Activated CD8-positive, alpha-beta memory T cell treated with anti-CD3 and anti-CD28 coated beads for 24 hours (primary cell): ENCODE measurements at regions not wholly inside any gene's neighbourhood (a gene's known extent, or its start where the extent isn't known, plus 50 kb on each side); places are given as distances from the start of the nearest gene placed in this dataset.
"Not testable (repeated sequence)": the region's sequence is repeated elsewhere in the genome, so short reads cannot be mapped to it uniquely, and the experiment has no call there.

Experiments used
- DNase-seq: peaks from one replicate; pipeline ENCODE4 v3.0.0-alpha.2; 2020

DNA sequence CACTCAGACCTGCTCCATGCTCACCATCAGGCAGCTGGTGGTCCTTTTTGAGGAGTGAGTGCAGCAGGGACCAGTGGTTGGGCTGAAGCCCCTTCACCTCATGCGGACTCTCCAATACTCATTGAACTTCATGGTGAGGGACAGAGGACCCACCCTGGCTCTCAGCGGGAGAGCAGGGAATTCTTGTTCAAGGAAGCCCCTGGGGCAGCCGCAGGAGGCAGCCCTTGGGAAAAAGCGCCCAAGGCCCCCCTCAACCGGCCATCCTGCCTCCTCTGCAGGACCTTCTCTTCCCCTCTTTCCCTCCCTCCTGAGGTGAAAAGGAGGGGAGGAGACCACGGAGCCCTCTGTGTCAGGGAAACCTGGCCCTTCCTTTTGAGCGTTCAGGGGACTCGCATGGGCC lies 4510.9 kb upstream of the OR11H1 start:
- not testable (repeated sequence) for DNase-seq

DNA sequence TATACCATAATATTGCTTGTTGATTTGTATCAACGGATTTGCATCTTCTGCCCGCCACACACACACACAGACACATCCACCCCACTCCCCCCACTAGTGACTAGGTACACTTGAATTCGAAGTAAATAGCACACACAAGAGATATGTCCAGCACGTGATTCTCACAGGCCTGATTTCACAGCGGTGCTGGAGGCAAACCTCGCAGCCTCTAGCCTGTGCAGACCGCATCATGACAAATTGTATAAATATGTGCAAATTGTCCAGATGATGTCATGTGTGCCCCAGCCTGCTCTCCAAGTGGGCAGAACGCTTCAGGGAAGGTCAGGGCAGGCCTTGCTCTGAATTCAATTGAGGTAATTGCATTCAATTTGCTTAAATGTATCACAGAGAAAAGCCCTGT lies 4507.5 kb upstream of the OR11H1 start:
- not testable (repeated sequence) for DNase-seq

DNA sequence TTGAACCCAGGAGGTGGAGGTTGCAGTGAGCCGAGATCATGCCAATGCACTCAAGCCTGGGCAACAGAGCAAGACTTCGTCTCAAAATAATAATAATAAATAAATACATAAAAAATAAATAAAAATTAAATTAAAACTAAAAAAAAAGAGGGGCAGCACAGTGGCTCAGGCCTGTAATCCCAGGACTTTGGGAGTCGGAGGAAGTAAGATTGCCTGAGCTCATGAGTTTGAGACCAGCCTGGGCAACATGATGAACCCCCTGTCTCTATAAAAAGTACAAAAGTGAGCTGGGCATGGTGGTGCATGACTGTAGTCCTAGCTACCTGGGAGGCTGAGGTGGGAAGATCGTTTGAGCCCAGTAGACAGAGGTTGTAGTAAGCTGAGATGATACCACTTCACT lies 4501.5 kb upstream of the OR11H1 start:
- not testable (repeated sequence) for DNase-seq

DNA sequence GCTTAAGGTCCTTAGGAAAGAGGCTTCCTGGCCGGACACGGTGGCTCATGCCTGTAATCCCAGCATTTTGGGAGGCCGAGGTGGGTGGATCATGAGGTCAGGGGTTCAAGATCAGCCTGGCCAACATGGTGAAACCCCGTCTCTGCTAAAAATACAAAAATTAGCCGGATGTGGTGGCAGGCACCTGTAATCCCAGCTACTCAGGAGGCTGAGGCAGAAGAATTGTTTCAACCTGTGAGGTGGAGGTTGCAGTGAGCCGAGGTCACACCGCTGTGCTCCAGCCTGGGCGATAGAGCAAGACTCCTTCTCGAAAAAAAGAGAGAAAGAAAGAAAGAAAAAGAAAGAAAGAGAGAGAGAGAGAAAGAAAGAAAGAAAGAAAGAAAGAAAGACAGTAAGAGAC lies 4500.9 kb upstream of the OR11H1 start:
- not testable (repeated sequence) for DNase-seq

DNA sequence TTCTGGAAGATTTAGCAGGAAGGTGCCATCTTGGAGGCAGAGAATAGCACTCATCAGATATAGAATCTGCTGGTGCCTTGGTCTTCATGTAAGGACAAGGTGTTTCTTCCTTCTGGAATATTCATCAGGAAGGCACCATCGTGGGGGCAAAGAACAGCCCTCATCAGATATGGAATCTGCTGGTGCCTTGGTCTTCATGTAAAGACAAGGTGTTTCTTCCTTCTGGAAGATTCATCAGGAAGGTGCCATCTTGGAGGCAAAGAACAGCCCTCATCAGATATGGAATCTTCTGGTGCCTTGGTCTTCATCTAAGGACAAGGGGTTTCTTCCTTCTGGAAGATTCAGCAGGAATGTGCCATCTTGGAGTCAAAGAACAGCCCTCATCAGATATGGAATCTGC lies 4500.5 kb upstream of the OR11H1 start:
- DNase-seq, result not testable (repeated sequence)

DNA sequence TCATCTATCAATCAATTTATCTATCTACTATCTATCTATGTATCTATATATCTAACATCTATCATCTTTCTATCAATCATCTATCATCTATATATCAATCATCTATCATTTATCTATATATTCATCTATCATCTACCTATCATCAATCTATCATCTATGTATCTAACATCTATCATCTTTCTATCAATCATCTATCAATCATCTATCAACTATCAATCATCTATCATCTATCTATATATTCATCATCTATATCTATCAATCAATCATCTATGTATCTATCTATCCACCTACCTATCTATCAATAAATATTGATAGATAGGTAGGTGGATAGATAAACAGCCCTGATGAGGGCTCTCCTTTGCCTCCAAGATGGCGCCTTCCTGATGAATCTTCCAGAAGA lies 4499.8 kb upstream of the OR11H1 start:
- DNase-seq, result not testable (repeated sequence)

DNA sequence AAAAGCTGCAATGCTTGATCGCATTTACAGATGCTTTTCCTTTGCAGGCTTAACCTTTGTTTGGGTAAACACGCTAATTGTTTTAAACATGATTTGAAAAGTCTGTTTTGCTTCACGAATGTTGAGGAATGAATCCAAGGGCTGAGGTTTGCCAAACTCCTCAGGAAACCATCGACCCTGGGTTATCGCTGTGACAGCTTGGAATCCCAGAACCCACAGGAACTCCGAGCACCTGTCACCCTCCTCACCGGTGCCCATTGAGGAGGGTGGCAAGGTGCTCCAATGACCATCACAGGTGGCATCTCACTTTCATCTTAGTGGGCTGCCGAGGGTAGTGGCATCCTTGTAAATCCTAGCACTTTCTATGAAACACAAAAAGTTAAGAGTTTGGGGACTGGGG lies 4498.5 kb upstream of the OR11H1 start:
- DNase-seq, result peak; percentile 57

DNA sequence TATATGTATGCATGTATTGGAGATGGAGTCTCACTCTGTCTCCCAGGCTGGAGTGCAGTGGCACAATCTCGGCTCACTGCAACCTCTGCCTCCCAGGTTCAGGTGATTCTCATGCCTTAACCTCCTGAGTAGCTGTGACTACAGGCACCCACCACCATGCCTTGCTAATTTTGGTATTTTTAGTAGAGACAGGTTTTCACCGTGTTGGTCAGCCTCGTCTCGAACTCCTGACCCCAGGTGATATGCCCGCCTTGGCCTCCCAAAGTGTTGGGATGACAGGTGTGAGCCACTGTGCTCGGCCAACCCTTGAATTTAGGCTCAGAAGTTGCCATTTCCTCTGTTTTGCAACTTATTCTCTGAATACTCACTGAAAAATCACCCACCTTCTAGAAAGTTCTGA lies 4498.0 kb upstream of the OR11H1 start:
- peak; percentile 59 for DNase-seq

DNA sequence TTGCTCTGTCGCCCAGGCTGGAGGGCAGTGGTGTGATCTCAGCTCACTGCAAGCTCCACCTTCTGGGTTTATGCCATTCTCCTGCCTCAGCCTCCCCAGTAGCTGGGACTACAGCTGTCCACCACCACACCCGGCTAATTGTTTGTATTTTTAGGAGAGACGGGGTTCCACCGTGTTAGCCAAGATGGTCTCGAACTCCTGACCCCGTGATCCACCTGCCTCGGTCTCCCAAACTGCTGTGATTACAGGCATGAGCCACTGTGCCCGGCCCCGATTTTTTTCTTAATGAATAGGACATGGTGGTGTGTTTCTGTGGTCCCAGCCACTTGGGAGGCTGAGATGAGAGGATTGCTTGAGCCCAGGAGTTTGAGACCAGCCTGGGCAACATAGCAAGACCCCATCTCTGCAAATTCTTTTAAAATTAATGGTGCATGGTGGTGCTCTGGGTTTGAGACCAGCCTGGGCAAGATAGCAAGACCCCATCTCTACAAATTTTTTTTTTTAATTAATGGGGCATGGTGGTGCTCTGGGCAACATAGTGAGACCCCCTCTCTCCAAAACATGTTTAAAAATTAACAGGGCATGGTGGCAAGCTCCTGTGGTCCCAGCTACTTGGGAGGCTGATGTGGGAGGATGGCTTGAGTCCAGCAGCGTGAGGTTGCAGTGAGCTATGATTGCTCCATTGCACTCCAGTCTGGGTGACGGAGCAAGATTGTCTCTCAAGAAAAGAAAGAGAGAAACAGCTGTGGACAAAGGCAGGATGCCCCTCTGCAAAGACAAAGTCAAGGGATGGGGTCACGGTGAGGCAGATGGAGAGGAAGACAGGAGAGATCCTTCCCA lies 4497.2 kb upstream of the OR11H1 start:
- DNase-seq, result not testable (repeated sequence)

DNA sequence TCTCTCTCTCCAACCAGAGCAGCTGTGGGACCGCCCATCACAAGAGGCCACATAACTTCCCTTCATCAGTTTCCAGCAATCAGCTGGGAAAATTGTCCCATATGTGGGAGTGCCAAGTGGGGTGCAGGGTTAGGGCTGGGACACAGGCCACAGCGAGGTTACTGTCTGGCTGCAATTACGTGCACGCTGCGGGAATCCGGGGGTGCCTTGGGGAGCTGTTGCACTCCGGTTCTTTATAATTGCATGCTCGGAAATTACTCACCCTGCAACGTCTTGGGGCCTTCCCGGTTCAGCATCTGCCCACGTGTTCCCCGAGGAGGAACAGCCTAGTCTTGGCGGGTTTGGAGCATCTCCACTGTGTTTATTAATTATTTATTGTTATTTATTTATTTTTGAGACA lies 4495.9 kb upstream of the OR11H1 start:
- peak; percentile 57 for DNase-seq

DNA sequence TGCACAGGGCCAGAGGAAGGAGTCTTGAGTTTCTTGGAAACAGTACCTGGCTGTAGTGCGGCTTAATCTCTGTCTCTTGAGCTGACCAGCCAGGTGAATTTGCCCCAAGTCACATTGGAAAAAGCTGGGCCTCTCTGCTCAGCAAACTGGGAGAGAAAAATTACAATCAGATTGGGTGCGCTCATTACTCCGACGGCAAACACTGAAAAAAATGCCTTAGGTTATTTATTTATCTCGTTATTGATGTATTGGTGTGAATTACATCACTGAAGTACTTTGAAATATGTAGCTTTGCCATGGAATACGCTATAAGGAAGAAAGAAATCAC lies 4493.4 kb upstream of the OR11H1 start:
- DNase-seq, result not testable (repeated sequence)

DNA sequence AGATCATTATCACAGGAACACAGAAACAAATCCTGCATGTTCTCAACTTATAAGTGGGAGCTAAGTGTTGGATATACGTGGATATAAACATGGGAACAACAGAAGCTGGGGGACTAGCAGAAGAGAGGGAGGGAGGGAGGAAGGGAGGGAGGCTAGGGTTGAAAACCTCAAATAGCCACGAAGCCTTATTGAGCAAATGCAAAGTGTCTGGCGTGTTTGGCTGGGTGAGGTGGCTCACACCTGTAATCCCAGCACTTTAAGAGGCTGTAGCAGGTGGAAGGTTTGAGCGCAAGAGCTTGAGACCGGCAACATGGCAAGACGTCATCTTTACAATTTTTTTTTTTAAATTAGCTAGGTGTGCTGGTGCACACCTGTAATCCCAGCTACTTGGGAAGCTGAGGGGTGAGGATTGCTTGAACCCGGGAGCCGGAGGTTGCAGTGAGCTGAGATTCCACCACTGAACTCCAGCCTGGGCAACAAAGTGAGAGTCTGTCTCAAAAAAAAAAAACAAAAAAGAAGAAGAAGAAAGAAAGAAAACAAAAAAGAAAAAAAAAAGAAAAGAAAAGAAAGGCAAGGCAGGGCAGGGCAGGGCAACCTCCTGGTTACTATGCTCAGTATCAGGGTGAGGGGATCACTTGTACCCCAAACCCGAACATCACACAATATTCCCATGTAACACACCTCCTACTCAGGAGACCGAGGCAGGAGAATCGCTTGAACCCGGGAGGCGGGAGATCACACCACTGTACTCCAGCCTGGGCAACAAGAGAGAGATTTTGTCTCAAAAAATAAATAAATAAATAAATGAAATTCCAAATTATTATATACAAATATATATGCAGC lies 4492.7 kb upstream of the OR11H1 start:
- DNase-seq, result not testable (repeated sequence)

DNA sequence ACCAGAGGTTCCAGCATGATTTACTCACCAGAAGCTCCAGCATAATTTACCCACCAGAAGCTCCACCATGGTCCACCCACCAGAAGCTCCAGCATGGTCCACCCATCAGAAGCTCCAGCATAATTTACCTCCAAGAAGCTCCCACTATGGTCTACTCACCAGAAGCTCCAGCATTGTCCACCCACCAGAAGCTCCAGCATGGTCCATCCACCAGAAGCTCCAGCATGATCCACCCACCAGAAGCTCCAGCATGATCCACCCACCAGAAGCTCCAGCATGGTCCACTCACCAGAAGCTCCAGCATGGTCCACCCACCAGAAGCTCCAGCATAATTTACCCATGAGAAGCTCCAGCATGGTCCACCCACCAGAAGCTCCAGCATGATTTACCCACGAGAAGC lies 4490.7 kb upstream of the OR11H1 start:
- DNase-seq, result not testable (repeated sequence)

DNA sequence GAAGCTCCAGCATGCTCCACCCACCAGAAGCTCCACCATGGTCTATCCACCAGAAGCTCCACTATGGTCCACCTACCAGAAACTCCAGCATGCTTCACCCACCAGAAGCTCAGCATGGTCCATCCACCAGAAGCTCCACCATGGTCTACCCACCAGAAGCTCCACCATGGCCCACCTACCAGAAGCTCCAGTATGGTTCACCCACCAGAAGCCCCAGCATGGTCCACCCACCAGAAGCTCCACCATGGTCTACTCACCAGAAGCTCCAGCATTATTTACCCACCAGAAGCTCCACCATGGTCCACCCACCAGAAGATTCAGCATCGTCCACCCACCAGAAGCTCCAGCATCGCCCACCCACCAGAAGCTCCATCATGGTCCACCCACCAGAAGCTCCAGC lies 4490.2 kb upstream of the OR11H1 start:
- peak; percentile 57 for DNase-seq

DNA sequence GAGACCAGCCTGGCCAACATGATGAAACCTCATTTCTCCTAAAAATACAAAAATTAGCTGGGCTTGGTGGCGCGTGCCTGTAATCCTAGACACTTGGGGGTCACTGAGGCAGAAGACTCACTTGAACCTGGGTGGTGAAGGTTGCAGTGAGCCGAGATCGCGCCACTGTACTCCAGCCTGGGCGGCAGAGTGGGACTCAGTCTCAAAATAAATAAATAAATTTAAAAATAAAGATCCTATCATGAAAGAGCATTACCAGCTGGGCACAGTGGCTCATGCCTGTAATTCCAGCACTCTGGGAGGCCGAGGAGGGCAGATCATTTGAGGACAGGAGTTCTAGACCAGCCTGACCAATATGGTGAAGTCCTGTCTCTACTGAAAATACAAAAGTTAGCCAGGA lies 4489.2 kb upstream of the OR11H1 start:
- not testable (repeated sequence) for DNase-seq

DNA sequence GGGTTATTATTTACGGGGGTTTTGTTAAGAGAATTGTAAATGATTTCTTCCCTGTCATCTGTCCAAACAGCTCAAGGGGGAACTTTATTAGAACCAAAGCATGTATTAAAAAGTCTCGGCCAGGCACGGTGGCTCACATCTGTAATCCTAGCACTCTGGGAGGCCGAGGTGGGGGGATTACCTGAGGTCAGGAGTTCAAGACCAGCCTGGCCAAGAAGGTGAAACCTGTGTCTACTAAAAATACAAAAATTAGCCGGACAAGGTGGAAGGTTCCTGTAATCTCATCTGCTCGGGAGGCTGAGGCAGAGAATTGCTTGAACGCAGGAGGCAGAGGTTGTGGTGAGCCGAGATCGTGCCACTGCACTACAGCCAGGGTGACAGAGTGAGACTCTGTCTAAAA lies 4486.6 kb upstream of the OR11H1 start:
- not testable (repeated sequence) for DNase-seq

DNA sequence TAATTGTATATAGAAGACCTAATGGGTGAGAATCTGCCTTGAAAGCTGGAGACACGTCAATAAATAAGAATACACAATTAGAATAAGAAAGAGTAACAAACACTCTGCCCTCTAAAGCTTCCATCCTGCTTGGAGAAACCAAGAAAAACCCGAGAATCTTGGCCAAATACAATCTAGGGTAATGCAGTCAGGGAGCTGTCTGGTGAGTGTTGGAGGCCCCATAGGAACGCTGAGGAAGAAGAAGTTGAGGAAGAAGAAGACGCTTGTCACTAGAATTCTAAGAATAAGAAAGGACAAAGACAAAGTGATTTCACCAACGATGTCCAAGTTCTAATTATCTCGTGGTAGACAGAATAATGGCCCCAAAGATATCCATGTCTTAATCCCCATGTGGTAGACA lies 4485.9 kb upstream of the OR11H1 start:
- DNase-seq, result no peak

DNA sequence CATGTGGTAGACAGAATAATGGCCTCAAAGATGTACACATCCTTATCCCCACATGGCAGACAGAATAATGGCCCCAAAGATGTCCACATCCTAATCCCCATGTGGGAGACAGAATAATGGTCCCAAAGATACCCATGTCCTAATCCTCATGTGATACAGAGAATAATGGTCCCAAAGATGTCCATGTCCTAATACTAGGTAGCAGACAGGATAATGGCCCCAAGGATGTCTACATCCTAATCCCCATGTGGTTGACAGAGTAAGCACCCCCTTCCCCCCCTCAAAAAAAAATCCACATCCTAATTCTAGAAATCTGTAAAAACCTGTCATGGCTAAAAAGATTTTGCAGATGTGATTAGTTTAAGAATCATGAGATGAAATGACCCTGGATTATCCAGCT lies 4484.7 kb upstream of the OR11H1 start:
- DNase-seq, result not testable (repeated sequence)

DNA sequence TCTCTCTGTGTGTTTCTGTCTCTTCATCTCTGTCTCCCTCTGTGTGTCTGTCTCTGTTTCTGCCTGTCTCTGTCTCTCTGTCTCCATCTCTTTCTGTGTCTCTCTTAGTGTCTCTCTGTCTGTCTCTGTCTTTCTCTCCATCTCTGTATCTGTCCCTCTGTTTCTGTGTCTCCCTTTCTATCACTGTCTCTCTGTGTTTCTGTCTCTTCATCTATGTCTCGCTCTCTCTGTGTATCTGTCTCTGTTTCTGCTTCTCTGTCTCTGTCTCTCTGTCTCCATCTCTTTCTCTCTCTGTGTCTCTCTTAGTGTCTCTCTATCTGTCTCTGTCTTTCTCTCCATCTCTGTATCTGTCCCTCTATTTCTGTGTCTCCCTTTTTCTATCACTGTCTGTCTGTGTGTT lies 4479.1 kb upstream of the OR11H1 start:
- DNase-seq, result not testable (repeated sequence)

DNA sequence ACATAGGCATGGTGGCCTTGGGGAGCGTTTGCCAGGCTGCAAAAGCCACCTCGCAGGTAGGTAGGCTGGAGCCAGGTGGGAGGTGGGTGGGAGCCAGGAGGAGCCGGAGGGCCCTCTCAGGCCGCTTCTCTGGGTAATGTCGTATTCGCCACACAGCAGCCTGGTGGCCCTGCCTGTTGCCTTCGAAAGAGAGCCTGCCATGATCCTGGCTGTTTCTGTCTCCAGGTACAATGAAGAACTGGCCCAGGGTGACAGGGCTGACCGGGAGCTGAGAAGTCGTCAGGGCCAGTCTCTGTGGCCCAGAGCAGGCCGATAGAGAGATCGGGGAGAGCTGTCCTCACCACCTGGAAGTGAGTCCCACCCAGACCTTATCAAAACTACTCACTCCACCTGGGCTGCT lies 4477.8 kb upstream of the OR11H1 start:
- DNase-seq, result not testable (repeated sequence)

DNA sequence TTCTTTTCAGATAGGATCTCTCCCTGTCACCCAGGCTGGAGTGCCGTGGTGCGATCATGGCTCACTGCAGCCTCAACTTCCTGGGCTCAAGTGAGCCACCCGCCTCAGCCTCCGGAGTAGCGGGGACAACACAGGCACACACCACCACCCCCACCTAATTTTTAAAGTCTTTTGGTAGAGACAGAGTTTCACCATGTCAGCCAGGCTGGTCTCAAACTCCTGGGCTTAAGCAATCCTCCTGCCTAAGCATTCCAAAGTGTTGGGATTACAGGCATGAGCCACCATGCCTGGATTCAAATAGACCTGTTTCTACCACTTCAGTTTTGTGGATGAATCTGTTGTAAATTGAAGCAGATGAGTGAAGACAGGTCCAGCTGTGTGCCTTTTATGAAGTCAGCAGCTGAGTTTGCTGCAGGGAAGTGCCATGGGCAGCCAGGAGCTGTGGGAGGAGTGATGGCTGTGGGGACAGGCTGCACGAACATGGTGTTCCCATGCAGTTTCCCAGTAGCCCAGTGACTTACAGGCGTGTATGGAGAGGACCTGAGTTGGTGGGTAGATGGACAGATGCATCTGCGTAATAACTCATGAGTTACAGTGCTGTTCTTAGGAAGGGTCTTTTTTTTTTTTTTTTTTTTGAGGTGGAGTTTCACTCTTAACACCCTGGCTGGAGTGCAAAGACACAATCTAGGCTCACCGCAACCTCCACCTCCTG lies 4476.4 kb upstream of the OR11H1 start:
- not testable (repeated sequence) for DNase-seq

DNA sequence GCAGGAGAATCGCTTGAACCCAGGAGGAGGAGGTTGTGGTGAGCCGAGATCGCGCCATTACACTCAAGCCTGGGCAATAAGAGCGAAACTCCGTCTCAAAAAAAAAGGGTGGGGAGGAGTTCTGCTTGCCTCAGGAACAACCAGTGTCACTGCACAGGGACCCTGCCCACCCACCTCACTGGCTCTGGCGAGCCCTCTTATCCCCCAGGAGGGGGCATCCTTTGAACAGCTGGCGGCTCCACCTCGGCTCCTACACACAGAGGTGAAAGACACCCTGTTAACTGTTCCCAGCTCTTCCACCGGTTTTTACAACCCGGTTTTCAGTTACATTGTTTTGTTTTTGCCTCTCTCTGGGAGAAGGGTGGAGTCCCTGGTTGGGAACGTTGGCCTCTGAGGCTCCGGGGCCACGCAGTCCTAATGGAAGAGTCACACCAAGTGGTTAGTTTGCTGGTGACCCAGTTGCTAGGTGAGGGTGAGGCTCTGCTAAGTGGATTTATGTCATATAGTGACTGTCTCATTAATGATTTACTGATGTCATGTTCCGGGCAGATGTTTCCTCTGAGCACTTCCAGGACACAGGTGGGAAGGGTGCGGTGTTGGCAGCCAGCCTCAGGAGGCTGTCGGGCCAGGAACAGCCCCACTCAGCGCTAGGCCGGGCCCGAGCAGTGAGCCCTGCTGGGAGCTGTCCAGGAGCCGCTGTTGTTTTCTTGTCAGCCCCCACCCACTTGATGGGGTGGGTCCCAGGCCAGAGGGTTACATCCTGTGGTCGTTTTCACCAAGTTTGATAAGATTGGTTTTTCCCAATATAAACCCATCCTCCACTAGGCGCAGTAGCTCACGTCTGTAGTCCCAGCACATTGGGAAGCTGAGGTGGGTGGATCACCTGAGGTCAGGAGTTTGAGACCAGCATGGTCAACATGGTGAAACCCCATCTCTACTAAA lies 4474.3 kb upstream of the OR11H1 start:
- peak; percentile 56 for DNase-seq
